AG09309 (cell line): ENCODE measurements at regions not wholly inside any gene's neighbourhood (a gene's known extent, or its start where the extent isn't known, plus 50 kb on each side); places are given as distances from the start of the nearest gene placed in this dataset.
"Not testable (repeated sequence)": the region's sequence is repeated elsewhere in the genome, so short reads cannot be mapped to it uniquely, and the experiment has no call there.

ENCODE experiments used
- DNase-seq: peaks from one replicate; pipeline ENCODE4 v3.0.0-alpha.2; 2010; ENCODE audit warnings: low read depth
- H3K4me3 ChIP-seq: 2 replicates; pipeline ENCODE4 v1.5.1; 2011; ENCODE audit warnings: mild to moderate bottlenecking, low read depth, low read length, moderate library complexity; ENCODE audit not compliant: control insufficient read depth
- CTCF ChIP-seq: IDR thresholded peaks from 2 replicates; pipeline ENCODE4 v1.5.1; 2011; ENCODE audit warnings: mild to moderate bottlenecking, low read depth, low read length, inconsistent platforms; ENCODE audit not compliant: insufficient read depth, control insufficient read depth; ENCODE audit errors: missing control alignments

GRCh38 chr17:16888413-16889087, 83.4 kb downstream of the TNFRSF13B start:
- no peak for TF ChIP-seq CTCF
- no peak overlapping the region for H3K4me3 ChIP-seq
- DNase-seq: no peak

- no peak for DNase-seq
- no peak for TF ChIP-seq CTCF
- no peak overlapping the region for H3K4me3 ChIP-seq
Observed at GRCh38 chr17:16887523-16888095, 84.3 kb downstream of the TNFRSF13B start.

GRCh38 chr17:16886655-16887322, 85.1 kb downstream of the TNFRSF13B start:
- no peak for DNase-seq
- no peak for TF ChIP-seq CTCF
- H3K4me3 ChIP-seq: no peak overlapping the region

DNA sequence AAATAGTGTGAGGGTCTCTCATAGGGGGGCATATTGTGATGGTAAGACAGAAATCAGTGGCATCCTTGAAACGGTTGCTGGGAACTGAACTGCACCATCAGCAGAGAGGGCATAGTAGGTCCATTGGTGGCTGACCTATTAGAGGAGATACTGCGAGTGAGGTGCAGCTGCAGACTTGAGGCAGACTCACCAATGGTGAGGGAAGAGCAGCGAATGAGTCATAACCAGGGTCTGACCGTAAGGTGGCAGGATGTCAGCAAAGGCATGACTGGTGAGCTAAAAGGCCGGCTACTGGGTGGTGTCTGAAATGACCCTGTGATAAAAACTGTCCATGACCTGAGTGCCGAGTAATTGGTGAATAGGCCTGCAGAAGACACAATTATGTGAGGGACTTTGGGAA, 86.7 kb downstream of the TNFRSF13B start:
- H3K4me3 ChIP-seq, DNase-seq: not testable (repeated sequence)

GRCh38 chr17:16882926-16883265, 89.0 kb downstream of the TNFRSF13B start:
- not testable (repeated sequence) for DNase-seq, H3K4me3 ChIP-seq

DNA sequence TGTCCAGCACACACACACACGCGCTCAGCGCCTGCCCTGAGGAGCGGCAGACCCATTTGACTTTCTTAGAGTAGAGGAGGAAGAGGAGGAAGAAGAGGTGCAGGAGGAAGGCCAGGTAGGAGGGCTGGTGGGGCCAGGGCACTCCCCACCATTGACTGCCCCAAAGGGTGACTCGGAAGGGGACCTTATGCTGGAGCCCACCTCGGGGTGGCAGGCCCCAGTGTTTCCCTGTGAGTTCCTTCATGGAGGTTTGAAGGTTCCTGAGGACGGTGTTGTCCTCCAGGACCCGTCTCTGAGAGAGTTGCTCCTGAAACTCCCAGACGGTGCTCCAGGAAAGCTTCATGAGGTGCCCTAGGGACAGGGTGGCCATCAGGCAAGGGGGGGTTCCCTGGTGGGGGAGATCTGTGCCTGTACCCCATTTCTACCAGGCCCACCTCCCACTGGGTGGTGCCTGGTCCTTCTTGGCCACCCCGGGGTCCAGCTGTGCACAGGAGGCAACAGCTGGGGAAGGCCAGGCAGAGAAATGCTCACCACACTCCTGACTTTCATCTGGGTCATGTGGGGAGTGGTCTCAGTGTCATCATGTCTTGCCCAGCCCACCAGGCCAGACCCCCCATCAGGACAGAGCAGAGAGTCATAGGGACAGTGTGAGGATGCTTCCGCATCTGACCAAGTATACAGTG, 89.5 kb downstream of the TNFRSF13B start:
- H3K4me3 ChIP-seq: no peak overlapping the region
- TF ChIP-seq CTCF: no peak
- DNase-seq: no peak

DNA sequence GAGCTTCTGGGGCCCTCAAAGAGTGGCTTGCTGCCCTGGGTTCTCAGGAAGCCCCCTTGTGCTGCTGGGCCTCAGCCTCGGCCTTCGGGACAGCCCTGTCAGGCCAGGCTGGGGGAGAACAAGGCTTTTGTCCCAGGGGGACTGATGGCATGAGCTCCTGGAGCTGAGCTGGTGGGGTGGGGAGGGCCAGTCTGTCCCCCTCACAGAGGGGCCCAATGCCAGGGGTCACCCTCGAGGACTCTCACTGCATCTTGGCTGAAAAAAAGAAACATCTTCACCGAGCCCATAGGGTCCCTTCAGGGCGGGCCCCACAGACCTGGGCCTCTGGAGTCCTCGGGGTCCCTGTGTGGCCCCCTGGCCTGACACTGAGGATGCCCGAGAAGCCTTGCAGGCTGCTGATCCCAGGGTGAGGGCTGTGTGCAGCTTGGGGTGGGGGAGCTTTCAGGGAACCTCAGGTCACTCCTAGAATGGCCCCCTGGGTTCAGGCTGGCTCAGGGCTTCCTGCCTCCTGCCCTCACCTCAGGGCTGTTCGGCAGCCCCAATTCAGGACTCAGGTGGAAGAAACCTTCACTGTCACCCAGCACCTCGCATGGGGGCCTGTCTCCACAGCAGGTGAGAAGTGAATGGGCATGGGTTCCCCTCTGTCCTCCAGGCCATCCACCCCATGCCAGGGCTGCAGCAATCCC, 90.5 kb downstream of the TNFRSF13B start:
- H3K4me3 ChIP-seq: no peak overlapping the region
- no peak for TF ChIP-seq CTCF
- DNase-seq: no peak
